ENCODE measurements at regions not wholly inside any gene's neighbourhood (a gene's known extent, or its start where the extent isn't known, plus 50 kb on each side); places are given as distances from the start of the nearest gene placed in this dataset.
"Not testable (repeated sequence)": the region's sequence is repeated elsewhere in the genome, so short reads cannot be mapped to it uniquely, and the experiment has no call there.

GRCh38 chr5:56731473-56731872, 83.9 kb upstream of the MAP3K1 start:
- not testable (repeated sequence) for DNase-seq

GRCh38 chr5:56729488-56729887, 85.9 kb upstream of the MAP3K1 start:
- DNase-seq: no peak

GRCh38 chr5:56725711-56726411, 89.5 kb upstream of the MAP3K1 start:
- no peak for DNase-seq

GRCh38 chr5:56724857-56725256, 90.5 kb upstream of the MAP3K1 start:
- not testable (repeated sequence) for DNase-seq

GRCh38 chr5:56722317-56722716, 93.0 kb upstream of the MAP3K1 start:
- no peak for DNase-seq

- DNase-seq: no peak
Measured at GRCh38 chr5:56717253-56717987, 97.9 kb upstream of the MAP3K1 start.

GRCh38 chr5:56715986-56716385, 99.4 kb upstream of the MAP3K1 start:
- no peak for DNase-seq

- DNase-seq: no peak
Measured at GRCh38 chr5:56712895-56713591, 102.3 kb upstream of the MAP3K1 start.

- DNase-seq: no peak
Measured at GRCh38 chr5:56710826-56711590, 104.3 kb upstream of the MAP3K1 start.

GRCh38 chr5:56706504-56706903, 108.8 kb upstream of the MAP3K1 start:
- no peak for DNase-seq

GRCh38 chr5:56705217-56705616, 110.1 kb upstream of the MAP3K1 start:
- DNase-seq: peak in 1 of 2 experiments; percentile 24

GRCh38 chr5:56703952-56704351, 111.4 kb upstream of the MAP3K1 start:
- no peak for DNase-seq

GRCh38 chr5:56700711-56701110, 114.6 kb upstream of the MAP3K1 start:
- no peak for DNase-seq

- no peak for DNase-seq
Measured at GRCh38 chr5:56699538-56699937, 115.8 kb upstream of the MAP3K1 start.

GRCh38 chr5:56698463-56699381, 116.6 kb upstream of the MAP3K1 start:
- no peak for DNase-seq

GRCh38 chr5:56696900-56697299, 118.4 kb upstream of the MAP3K1 start:
- no peak for DNase-seq

GRCh38 chr5:56693220-56693579, 122.1 kb upstream of the MAP3K1 start:
- no peak for DNase-seq

GRCh38 chr5:56692359-56693219, 122.8 kb upstream of the MAP3K1 start:
- DNase-seq: no peak

GRCh38 chr5:56688402-56688801, 126.9 kb upstream of the MAP3K1 start:
- DNase-seq: no peak

- no peak for DNase-seq
Measured at GRCh38 chr5:56686337-56687195, 128.8 kb upstream of the MAP3K1 start.

All from NCI-H526 (cell line).